Lower leg skin (tissue), 4 donors: ENCODE measurements at regions not wholly inside any gene's neighbourhood (a gene's known extent, or its start where the extent isn't known, plus 50 kb on each side); places are given as distances from the start of the nearest gene placed in this dataset.
"Not testable (repeated sequence)": the region's sequence is repeated elsewhere in the genome, so short reads cannot be mapped to it uniquely, and the experiment has no call there.

ENCODE experiments used
- DNase-seq, 2 donors: peaks; one replicate each; pipeline ENCODE4 v3.0.0-alpha.2; 2019; ENCODE audit warnings: low spot score in 2 of 2
- H3K4me3 ChIP-seq: fragments of 200-600 bp; sonication (generic); 2 replicates; pipeline ENCODE4 v1.5.1; 2017; ENCODE audit warnings: mild to moderate bottlenecking, low read depth; ENCODE audit not compliant: poor library complexity, severe bottlenecking
- CTCF ChIP-seq, 3 donors: fragments of 450-650 bp; IDR thresholded peaks; one replicate each; pipeline ENCODE4 v1.5.1; 2016; ENCODE audit warnings: antibody characterized with exemption in 3 of 3, mild to moderate bottlenecking in 3 of 3, moderate library complexity in 2 of 3
- POLR2A ChIP-seq, 2 donors: fragments of 450-650 bp; IDR thresholded peaks; one replicate each; pipeline ENCODE4 v1.6.1; 2016 to 2017; ENCODE audit warnings: antibody characterized with exemption in 2 of 2, mild to moderate bottlenecking in 1 of 2, moderate library complexity in 1 of 2
- WGBS, 2 donors: methylation state at CpG; one replicate each; pipeline ENCODE4 v1.1.5; 2018; 5-methylcytosine and 5-hydroxymethylcytosine counted together
- intact Hi-C: fragments of 100-400 bp; cut with DNase I; formaldehyde crosslinking; loops from one replicate; pipeline ENCODE4 v1.15.0; 2023; ENCODE audit warnings: low total_unique reads

- DNase-seq: no peak
- 64 to 77% methylated on average over 2 of the region's 2 CpGs for WGBS, 2 donors
- intact Hi-C loops: no loop called here
- H3K4me3 ChIP-seq: no peak overlapping the region
- TF ChIP-seq POLR2A (IDR thresholded peaks at IDR 0.05) (no peak), CTCF (IDR thresholded peaks at IDR 0.05) (no peak)
Observed at GRCh38 chr21:28581976-28582375, 410.7 kb downstream of the LTN1 start.

GRCh38 chr21:28581311-28581731 is 411.4 kb downstream of the LTN1 start:
- WGBS, 2 donors: 75 to 76% methylated on average over 5 of the region's 5 CpGs
- intact Hi-C loops: not testable (repeated sequence)

GRCh38 chr21:28580585-28580984 is 412.1 kb downstream of the LTN1 start:
- WGBS, 2 donors: 91 to 97% methylated on average over 2 of the region's 2 CpGs
- DNase-seq: no peak
- no peak overlapping the region for H3K4me3 ChIP-seq
- intact Hi-C loops: no loop called here
- TF ChIP-seq CTCF (IDR thresholded peaks at IDR 0.05) (no peak), POLR2A (IDR thresholded peaks at IDR 0.05) (no peak)

More at GRCh38 chr21:28581311-28581731, 411.4 kb downstream of the LTN1 start:
- not testable (repeated sequence) for DNase-seq, H3K4me3 ChIP-seq

GRCh38 chr21:28579986-28580550 is 412.6 kb downstream of the LTN1 start:
- no peak for TF ChIP-seq CTCF (IDR thresholded peaks at IDR 0.05)
- no peak for TF ChIP-seq POLR2A (IDR thresholded peaks at IDR 0.05)
- no peak for DNase-seq
- no peak overlapping the region for H3K4me3 ChIP-seq
- 82 to 87% methylated on average over 4 of the region's 4 CpGs for WGBS, 2 donors
- intact Hi-C loops: no loop called here

- no peak for TF ChIP-seq POLR2A (IDR thresholded peaks at IDR 0.05)
- TF ChIP-seq CTCF (IDR thresholded peaks at IDR 0.05): no peak
- H3K4me3 ChIP-seq: no peak overlapping the region
- 65 to 71% methylated on average over 2 of the region's 2 CpGs for WGBS, 2 donors
- intact Hi-C loops: no loop called here
- DNase-seq: no peak
Observed at GRCh38 chr21:28568692-28569091, 424.0 kb downstream of the LTN1 start.

GRCh38 chr21:28563933-28564332 is 428.7 kb downstream of the LTN1 start:
- intact Hi-C loops, DNase-seq, H3K4me3 ChIP-seq: not testable (repeated sequence)
- 97 to 99% methylated on average over 5 to 11 of the region's 18 CpGs for WGBS, 2 donors

GRCh38 chr21:28561772-28562171 is 430.9 kb downstream of the LTN1 start:
- DNase-seq: no peak
- intact Hi-C loops: no loop called here
- H3K4me3 ChIP-seq: no peak overlapping the region
- TF ChIP-seq CTCF (IDR thresholded peaks at IDR 0.05) (no peak), POLR2A (IDR thresholded peaks at IDR 0.05) (no peak)
